GM18858 (cell line): ENCODE measurements at regions not wholly inside any gene's neighbourhood (a gene's known extent, or its start where the extent isn't known, plus 50 kb on each side); places are given as distances from the start of the nearest gene placed in this dataset.
A peak's percentile ranks its signal among the peaks of the same experiment; 100 is the strongest.

Experiments
- ATAC-seq: cut with Tn5 transposase; IDR thresholded peaks from one replicate; pipeline ENCODE4 v1.9.1; 2021; ENCODE audit not compliant: unreplicated experiment

- no peak for ATAC-seq
These were observed 1813.1 kb downstream of the OLFM4 start for GRCh38 chr13:54841682-54842081.

- no peak for ATAC-seq
These were observed 1816.8 kb downstream of the OLFM4 start for GRCh38 chr13:54845351-54845965.

- no peak for ATAC-seq
These were observed 1824.2 kb downstream of the OLFM4 start for GRCh38 chr13:54852831-54853230.

- ATAC-seq = no peak
These were observed 1831.2 kb downstream of the OLFM4 start for GRCh38 chr13:54859827-54860226.

- no peak for ATAC-seq
These were observed 1846.5 kb downstream of the OLFM4 start for GRCh38 chr13:54875111-54875510.

GRCh38 chr13:54879036-54879435, 1850.4 kb downstream of the OLFM4 start:
- ATAC-seq = no peak

- no peak for ATAC-seq
These were observed 1856.1 kb downstream of the OLFM4 start for GRCh38 chr13:54884682-54885081.

GRCh38 chr13:54890976-54891375, 1862.4 kb downstream of the OLFM4 start:
- no peak for ATAC-seq

- ATAC-seq = no peak
These were observed 1872.7 kb downstream of the OLFM4 start for GRCh38 chr13:54901316-54901715.

GRCh38 chr13:54912367-54912766, 1883.8 kb downstream of the OLFM4 start:
- ATAC-seq = no peak

GRCh38 chr13:54913668-54914067, 1885.1 kb downstream of the OLFM4 start:
- ATAC-seq = no peak

GRCh38 chr13:54927538-54927937, 1898.9 kb downstream of the OLFM4 start:
- no peak for ATAC-seq

- no peak for ATAC-seq
These were observed 1899.5 kb downstream of the OLFM4 start for GRCh38 chr13:54928071-54928470.

- ATAC-seq = no peak
These were observed 1905.5 kb downstream of the OLFM4 start for GRCh38 chr13:54934121-54934520.

- ATAC-seq = no peak
These were observed 1917.4 kb downstream of the OLFM4 start for GRCh38 chr13:54945973-54946372.

- no peak for ATAC-seq
These were observed 1921.1 kb downstream of the OLFM4 start for GRCh38 chr13:54949735-54950134.

- no peak for ATAC-seq
These were observed 1921.9 kb downstream of the OLFM4 start for GRCh38 chr13:54950546-54950945.

- ATAC-seq = peak; percentile 66
These were observed 1925.2 kb downstream of the OLFM4 start for GRCh38 chr13:54953786-54954185.

- ATAC-seq = no peak
These were observed 1930.2 kb downstream of the OLFM4 start for GRCh38 chr13:54958781-54959180.

- no peak for ATAC-seq
These were observed 1937.3 kb downstream of the OLFM4 start for GRCh38 chr13:54965881-54966280.

GRCh38 chr13:54972838-54973237, 1944.2 kb downstream of the OLFM4 start:
- no peak for ATAC-seq

GRCh38 chr13:54975676-54976075, 1947.1 kb downstream of the OLFM4 start:
- no peak for ATAC-seq

GRCh38 chr13:54980651-54981050, 1952.0 kb downstream of the OLFM4 start:
- no peak for ATAC-seq
